ENCODE measurements at regions not wholly inside any gene's neighbourhood (a gene's known extent, or its start where the extent isn't known, plus 50 kb on each side); places are given as distances from the start of the nearest gene placed in this dataset.

GRCh38 chr3:176412771-176413170 is 784.5 kb downstream of the TBL1XR1 start:
- Histone ChIP-seq H3K79me2 (ENCODE audit: insufficient read depth) (no peaks in the 10 kb centered on the region), H4K20me1 (ENCODE audit: insufficient read depth) (no peaks in the 10 kb centered on the region), H3K27me3 (ENCODE audit: insufficient read depth) (no peaks in the 10 kb centered on the region), H3K9me3 (no peaks in the 10 kb centered on the region), H3K4me1 (ENCODE audit: control insufficient read depth in 1 of 2, insufficient read depth in 2 of 2, low read depth in 1 of 2, low read length in 1 of 2) (peaks cover 0 to 2% of the 10 kb centered on the region in 2 experiments; a peak in 1 of 4 replicates), H3K4me2 (no peak overlapping the region), H3K4me3 (ENCODE audit: low read depth in 2 of 2, low read length in 1 of 2) (no peak overlapping the region), H3F3A (replicated peaks; ENCODE audit: insufficient read depth) (no peaks in the 10 kb centered on the region), H3K9ac (no peak overlapping the region), H3K9me2 (no peaks in the 10 kb centered on the region), H3K36me3 (replicated peaks in 1 of 2; ENCODE audit: control insufficient read depth in 1 of 2, insufficient read depth in 2 of 2, low read length in 1 of 2) (no peaks in the 10 kb centered on the region), H3K27ac (ENCODE audit: low read depth in 2 of 2, low read length in 1 of 2) (no peak overlapping the region), H2AFZ (ENCODE audit: low read depth) (no peak overlapping the region)
- ChIA-PET CTCF (interaction anchor here (1.8 kb wide), 1 partner anchor 17 kb away, joined by 6 read pairs; no protein-coding TSS in a partner anchor), POLR2A (no interaction called here)
- DNase-seq: no peak
- 42% methylated on average over 3 of the region's 3 CpGs for WGBS (ENCODE audit: low lambda C conversion rate)
- TF ChIP-seq RAD21 (IDR thresholded peaks at IDR 0.05; ENCODE audit: low read length) (no peak), IRF3 (IDR thresholded peaks at IDR 0.05; ENCODE audit: low read depth, low read length) (no peak), ELF1 (IDR thresholded peaks at IDR 0.05) (no peak), MXI1 (IDR thresholded peaks at IDR 0.05; ENCODE audit: low read depth, low read length) (no peak), TAF1 (IDR thresholded peaks at IDR 0.05; ENCODE audit: borderline replicate concordance, low read depth, low read length) (no peak), FOXJ3 (CRISPR knock-in tag; IDR thresholded peaks at IDR 0.05) (no peak), FOSL2 (IDR thresholded peaks at IDR 0.05; ENCODE audit: borderline replicate concordance, low read depth) (no peak), MAX (IDR thresholded peaks at IDR 0.05; ENCODE audit: low read depth) (no peak), FOXM1 (IDR thresholded peaks at IDR 0.05; ENCODE audit: low read depth) (no peak), EZH2phosphoT487 (IDR thresholded peaks at IDR 0.05; ENCODE audit: borderline replicate concordance, low read depth) (no peak), CHD2 (IDR thresholded peaks at IDR 0.05; ENCODE audit: low read length, partially characterized antibody) (no peak), SIN3A (IDR thresholded peaks at IDR 0.05; ENCODE audit: borderline replicate concordance, low read depth, low read length) (no peak)
- TF ChIP-seq, protein P1, sequence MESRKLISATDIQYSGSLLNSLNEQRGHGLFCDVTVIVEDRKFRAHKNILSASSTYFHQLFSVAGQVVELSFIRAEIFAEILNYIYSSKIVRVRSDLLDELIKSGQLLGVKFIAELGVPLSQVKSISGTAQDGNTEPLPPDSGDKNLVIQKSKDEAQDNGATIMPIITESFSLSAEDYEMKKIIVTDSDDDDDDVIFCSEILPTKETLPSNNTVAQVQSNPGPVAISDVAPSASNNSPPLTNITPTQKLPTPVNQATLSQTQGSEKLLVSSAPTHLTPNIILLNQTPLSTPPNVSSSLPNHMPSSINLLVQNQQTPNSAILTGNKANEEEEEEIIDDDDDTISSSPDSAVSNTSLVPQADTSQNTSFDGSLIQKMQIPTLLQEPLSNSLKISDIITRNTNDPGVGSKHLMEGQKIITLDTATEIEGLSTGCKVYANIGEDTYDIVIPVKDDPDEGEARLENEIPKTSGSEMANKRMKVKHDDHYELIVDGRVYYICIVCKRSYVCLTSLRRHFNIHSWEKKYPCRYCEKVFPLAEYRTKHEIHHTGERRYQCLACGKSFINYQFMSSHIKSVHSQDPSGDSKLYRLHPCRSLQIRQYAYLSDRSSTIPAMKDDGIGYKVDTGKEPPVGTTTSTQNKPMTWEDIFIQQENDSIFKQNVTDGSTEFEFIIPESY (IDR thresholded peaks at IDR 0.05; ENCODE audit: borderline replicate concordance, low read depth): no peak

GRCh38 chr3:176403531-176403930 is 793.8 kb downstream of the TBL1XR1 start:
- Histone ChIP-seq H3K27me3 (ENCODE audit: insufficient read depth) (no peaks in the 10 kb centered on the region), H3K4me1 (ENCODE audit: control insufficient read depth in 1 of 2, insufficient read depth in 2 of 2, low read depth in 1 of 2, low read length in 1 of 2) (no peaks in the 10 kb centered on the region), H2AFZ (ENCODE audit: low read depth) (no peak overlapping the region), H4K20me1 (ENCODE audit: insufficient read depth) (no peaks in the 10 kb centered on the region), H3K9me3 (no peaks in the 10 kb centered on the region), H3K9me2 (no peaks in the 10 kb centered on the region), H3K4me2 (no peak overlapping the region), H3K36me3 (replicated peaks in 1 of 2; ENCODE audit: control insufficient read depth in 1 of 2, insufficient read depth in 2 of 2, low read length in 1 of 2) (no peaks in the 10 kb centered on the region), H3K4me3 (ENCODE audit: low read depth in 2 of 2, low read length in 1 of 2) (no peak overlapping the region), H3K9ac (no peak overlapping the region), H3K79me2 (ENCODE audit: insufficient read depth) (no peaks in the 10 kb centered on the region), H3K27ac (ENCODE audit: low read depth in 2 of 2, low read length in 1 of 2) (no peak overlapping the region), H3F3A (replicated peaks; ENCODE audit: insufficient read depth) (no peaks in the 10 kb centered on the region)
- ChIA-PET POLR2A (interaction anchor here (0.6 kb wide), 1 partner anchor 755 kb away, joined by 4 read pairs; no protein-coding TSS in a partner anchor), CTCF (interaction anchor here (1.5 kb wide), 1 partner anchor 28 kb away, joined by 3 read pairs; no protein-coding TSS in a partner anchor)
- no peak for DNase-seq
- WGBS (ENCODE audit: low lambda C conversion rate): 38% methylated on average over 1 of the region's 1 CpG
- TF ChIP-seq RAD21 (IDR thresholded peaks at IDR 0.05; ENCODE audit: low read length) (no peak), RFX5 (IDR thresholded peaks at IDR 0.05; ENCODE audit: low read length) (no peak), TAF1 (IDR thresholded peaks at IDR 0.05; ENCODE audit: borderline replicate concordance, low read depth, low read length) (no peak), MXI1 (IDR thresholded peaks at IDR 0.05; ENCODE audit: low read depth, low read length) (no peak), JUND (IDR thresholded peaks at IDR 0.05) (no peak), MEF2A (IDR thresholded peaks at IDR 0.05; ENCODE audit: borderline replicate concordance, low read depth) (no peak)
- TF ChIP-seq, protein P2, sequence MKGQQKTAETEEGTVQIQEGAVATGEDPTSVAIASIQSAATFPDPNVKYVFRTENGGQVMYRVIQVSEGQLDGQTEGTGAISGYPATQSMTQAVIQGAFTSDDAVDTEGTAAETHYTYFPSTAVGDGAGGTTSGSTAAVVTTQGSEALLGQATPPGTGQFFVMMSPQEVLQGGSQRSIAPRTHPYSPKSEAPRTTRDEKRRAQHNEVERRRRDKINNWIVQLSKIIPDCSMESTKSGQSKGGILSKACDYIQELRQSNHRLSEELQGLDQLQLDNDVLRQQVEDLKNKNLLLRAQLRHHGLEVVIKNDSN (IDR thresholded peaks at IDR 0.05; ENCODE audit: borderline replicate concordance, low read depth): no peak
- TF ChIP-seq, protein P3, sequence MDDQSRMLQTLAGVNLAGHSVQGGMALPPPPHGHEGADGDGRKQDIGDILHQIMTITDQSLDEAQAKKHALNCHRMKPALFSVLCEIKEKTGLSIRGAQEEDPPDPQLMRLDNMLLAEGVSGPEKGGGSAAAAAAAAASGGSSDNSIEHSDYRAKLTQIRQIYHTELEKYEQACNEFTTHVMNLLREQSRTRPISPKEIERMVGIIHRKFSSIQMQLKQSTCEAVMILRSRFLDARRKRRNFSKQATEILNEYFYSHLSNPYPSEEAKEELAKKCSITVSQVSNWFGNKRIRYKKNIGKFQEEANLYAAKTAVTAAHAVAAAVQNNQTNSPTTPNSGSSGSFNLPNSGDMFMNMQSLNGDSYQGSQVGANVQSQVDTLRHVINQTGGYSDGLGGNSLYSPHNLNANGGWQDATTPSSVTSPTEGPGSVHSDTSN (IDR thresholded peaks at IDR 0.05): no peak
- TF ChIP-seq, protein P4, sequence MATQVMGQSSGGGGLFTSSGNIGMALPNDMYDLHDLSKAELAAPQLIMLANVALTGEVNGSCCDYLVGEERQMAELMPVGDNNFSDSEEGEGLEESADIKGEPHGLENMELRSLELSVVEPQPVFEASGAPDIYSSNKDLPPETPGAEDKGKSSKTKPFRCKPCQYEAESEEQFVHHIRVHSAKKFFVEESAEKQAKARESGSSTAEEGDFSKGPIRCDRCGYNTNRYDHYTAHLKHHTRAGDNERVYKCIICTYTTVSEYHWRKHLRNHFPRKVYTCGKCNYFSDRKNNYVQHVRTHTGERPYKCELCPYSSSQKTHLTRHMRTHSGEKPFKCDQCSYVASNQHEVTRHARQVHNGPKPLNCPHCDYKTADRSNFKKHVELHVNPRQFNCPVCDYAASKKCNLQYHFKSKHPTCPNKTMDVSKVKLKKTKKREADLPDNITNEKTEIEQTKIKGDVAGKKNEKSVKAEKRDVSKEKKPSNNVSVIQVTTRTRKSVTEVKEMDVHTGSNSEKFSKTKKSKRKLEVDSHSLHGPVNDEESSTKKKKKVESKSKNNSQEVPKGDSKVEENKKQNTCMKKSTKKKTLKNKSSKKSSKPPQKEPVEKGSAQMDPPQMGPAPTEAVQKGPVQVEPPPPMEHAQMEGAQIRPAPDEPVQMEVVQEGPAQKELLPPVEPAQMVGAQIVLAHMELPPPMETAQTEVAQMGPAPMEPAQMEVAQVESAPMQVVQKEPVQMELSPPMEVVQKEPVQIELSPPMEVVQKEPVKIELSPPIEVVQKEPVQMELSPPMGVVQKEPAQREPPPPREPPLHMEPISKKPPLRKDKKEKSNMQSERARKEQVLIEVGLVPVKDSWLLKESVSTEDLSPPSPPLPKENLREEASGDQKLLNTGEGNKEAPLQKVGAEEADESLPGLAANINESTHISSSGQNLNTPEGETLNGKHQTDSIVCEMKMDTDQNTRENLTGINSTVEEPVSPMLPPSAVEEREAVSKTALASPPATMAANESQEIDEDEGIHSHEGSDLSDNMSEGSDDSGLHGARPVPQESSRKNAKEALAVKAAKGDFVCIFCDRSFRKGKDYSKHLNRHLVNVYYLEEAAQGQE (IDR thresholded peaks at IDR 0.05; ENCODE audit: low read depth, low read length): no peak

Measured in SK-N-SH (cell line).